Activated CD4-positive, alpha-beta memory T cell treated with anti-CD3 and anti-CD28 coated beads for 36 hours (primary cell): ENCODE measurements at regions not wholly inside any gene's neighbourhood (a gene's known extent, or its start where the extent isn't known, plus 50 kb on each side); places are given as distances from the start of the nearest gene placed in this dataset.
"Not testable (repeated sequence)": the region's sequence is repeated elsewhere in the genome, so short reads cannot be mapped to it uniquely, and the experiment has no call there.

Source experiments
- CTCF ChIA-PET: fragments of 350-600 bp; sonication (Branson Sonifier 250); formaldehyde crosslinking; loops from one replicate; lab custom pipeline; 2021; ENCODE audit warnings: antibody characterized with exemption, inconsistent platforms; lab: Charles Lee
- POLR2A ChIA-PET: fragments of 350-600 bp; sonication (Branson Sonifier 250); formaldehyde crosslinking; loops from one replicate; lab custom pipeline; 2021; ENCODE audit warnings: antibody characterized with exemption; lab: Charles Lee
- DNase-seq: peaks from one replicate; pipeline ENCODE4 v3.0.0-alpha.2; 2020
- H3K27ac Mint-ChIP-seq: one replicate; pipeline ENCODE4 v1.8.0; 2021; ENCODE audit warnings: mixed read lengths
- H3K27me3 Mint-ChIP-seq: one replicate; pipeline ENCODE4 v1.8.0; 2021; ENCODE audit warnings: mixed read lengths
- H3K36me3 Mint-ChIP-seq: one replicate; pipeline ENCODE4 v1.8.0; 2021; ENCODE audit warnings: mixed read lengths
- H3K4me1 Mint-ChIP-seq: one replicate; pipeline ENCODE4 v1.8.0; 2021; ENCODE audit warnings: low read depth, mixed read lengths
- H3K4me3 Mint-ChIP-seq: one replicate; pipeline ENCODE4 v1.8.0; 2021; ENCODE audit warnings: mild to moderate bottlenecking, mixed read lengths
- H3K9me3 Mint-ChIP-seq: one replicate; pipeline ENCODE4 v1.8.0; 2021; ENCODE audit warnings: mixed read lengths
- intact Hi-C: fragments of 100-400 bp; cut with micrococcal nuclease; formaldehyde crosslinking; loops from one replicate; pipeline ENCODE4 v1.15.1; 2023

GRCh38 chr5:112555691-112556090, 136.6 kb upstream of the EPB41L4A start:
- Mint-ChIP-seq H3K9me3 (no peaks in the 10 kb centered on the region), H3K27ac (no peak overlapping the region), H3K36me3 (no peaks in the 10 kb centered on the region), H3K27me3 (peaks cover 2% of the 10 kb centered on the region), H3K4me3 (no peak overlapping the region), H3K4me1 (no peaks in the 10 kb centered on the region)
- CTCF ChIA-PET, result interaction anchor here (1.6 to 8.3 kb wide), 3 partner anchors 10 to 202 kb away, joined by 4 to 152 read pairs (median 9); no protein-coding TSS in a partner anchor
- no peak for DNase-seq
- POLR2A ChIA-PET, result no interaction called here
- intact Hi-C loops, result loop anchor here (10.0 kb wide), 1 partner anchor 959 kb away; the partner anchor contains the start of gene YTHDC2

- CTCF ChIA-PET, result interaction anchor here (0.6 kb wide), 1 partner anchor 413 kb away, joined by 3 read pairs; no protein-coding TSS in a partner anchor
- not testable (repeated sequence) for H3K36me3 Mint-ChIP-seq
- H3K9me3 Mint-ChIP-seq, result peaks cover 19% of the 10 kb centered on the region
Observed at GRCh38 chr5:112559501-112559900, 140.4 kb upstream of the EPB41L4A start.

GRCh38 chr5:112560371-112560770, 141.3 kb upstream of the EPB41L4A start:
- DNase-seq, result no peak
- Mint-ChIP-seq H3K4me3 (no peak overlapping the region), H3K27me3 (peaks cover 2% of the 10 kb centered on the region), H3K4me1 (no peaks in the 10 kb centered on the region), H3K36me3 (peaks cover 8% of the 10 kb centered on the region), H3K27ac (no peak overlapping the region), H3K9me3 (peaks cover 23% of the 10 kb centered on the region)
- CTCF ChIA-PET, result interaction anchor here (1.2 kb wide), 1 partner anchor 10 kb away, joined by 4 read pairs; no protein-coding TSS in a partner anchor
- POLR2A ChIA-PET, result no interaction called here
- intact Hi-C loops, result no loop called here

More at GRCh38 chr5:112559501-112559900, 140.4 kb upstream of the EPB41L4A start:
- H3K27ac Mint-ChIP-seq, POLR2A ChIA-PET, H3K27me3 Mint-ChIP-seq, H3K4me1 Mint-ChIP-seq, DNase-seq, H3K4me3 Mint-ChIP-seq: not testable (repeated sequence)
- intact Hi-C loops, result loop anchor here (10.0 kb wide), 1 partner anchor 955 kb away; the partner anchor contains the start of gene YTHDC2

GRCh38 chr5:112563169-112563826, 144.2 kb upstream of the EPB41L4A start:
- H3K36me3 Mint-ChIP-seq, result peaks cover 8% of the 10 kb centered on the region
- H3K27ac Mint-ChIP-seq, result no peak overlapping the region
- H3K4me1 Mint-ChIP-seq, result no peaks in the 10 kb centered on the region
- intact Hi-C loops, result no loop called here
- POLR2A ChIA-PET, result no interaction called here
- peaks cover 9% of the 10 kb centered on the region for H3K27me3 Mint-ChIP-seq
- no peak overlapping the region for H3K4me3 Mint-ChIP-seq
- peaks cover 23% of the 10 kb centered on the region for H3K9me3 Mint-ChIP-seq
- CTCF ChIA-PET, result no interaction called here
- DNase-seq, result no peak

GRCh38 chr5:112566251-112566650, 147.2 kb upstream of the EPB41L4A start:
- peaks cover 9% of the 10 kb centered on the region for H3K27me3 Mint-ChIP-seq
- H3K36me3 Mint-ChIP-seq, result peaks cover 8% of the 10 kb centered on the region
- intact Hi-C loops, result no loop called here
- H3K27ac Mint-ChIP-seq, result no peak overlapping the region
- DNase-seq, result no peak
- H3K9me3 Mint-ChIP-seq, result peaks cover 23% of the 10 kb centered on the region
- H3K4me3 Mint-ChIP-seq, result no peak overlapping the region
- no peaks in the 10 kb centered on the region for H3K4me1 Mint-ChIP-seq
- POLR2A ChIA-PET, result no interaction called here
- CTCF ChIA-PET, result no interaction called here

- no peaks in the 10 kb centered on the region for H3K36me3 Mint-ChIP-seq
- no peaks in the 10 kb centered on the region for H3K4me1 Mint-ChIP-seq
- H3K27me3 Mint-ChIP-seq, result peaks cover 9% of the 10 kb centered on the region
- ChIA-PET CTCF (interaction anchor here (0.6 kb wide), 1 partner anchor 416 kb away, joined by 3 read pairs; no protein-coding TSS in a partner anchor), POLR2A (no interaction called here)
- DNase-seq, result no peak
- no peak overlapping the region for H3K4me3 Mint-ChIP-seq
- H3K27ac Mint-ChIP-seq, result no peak overlapping the region
- peaks cover 4% of the 10 kb centered on the region for H3K9me3 Mint-ChIP-seq
- intact Hi-C loops, result no loop called here
Observed at GRCh38 chr5:112569596-112569995, 150.5 kb upstream of the EPB41L4A start.

- no peak overlapping the region for H3K27ac Mint-ChIP-seq
- H3K9me3 Mint-ChIP-seq, result no peaks in the 10 kb centered on the region
- H3K4me1 Mint-ChIP-seq, result no peaks in the 10 kb centered on the region
- POLR2A ChIA-PET, result no interaction called here
- DNase-seq, result no peak
- no peak overlapping the region for H3K4me3 Mint-ChIP-seq
- CTCF ChIA-PET, result no interaction called here
- peaks cover 9% of the 10 kb centered on the region for H3K27me3 Mint-ChIP-seq
- no peaks in the 10 kb centered on the region for H3K36me3 Mint-ChIP-seq
- intact Hi-C loops, result no loop called here
Observed at GRCh38 chr5:112570708-112571444, 151.8 kb upstream of the EPB41L4A start.

GRCh38 chr5:112573441-112573840, 154.4 kb upstream of the EPB41L4A start:
- intact Hi-C loops, result no loop called here
- H3K4me1 Mint-ChIP-seq, result no peaks in the 10 kb centered on the region
- ChIA-PET POLR2A (no interaction called here), CTCF (interaction anchor here (0.7 kb wide), 1 partner anchor 25 kb away, joined by 3 read pairs; no protein-coding TSS in a partner anchor)
- no peak overlapping the region for H3K27ac Mint-ChIP-seq
- no peak for DNase-seq
- peaks cover 2% of the 10 kb centered on the region for H3K27me3 Mint-ChIP-seq
- no peaks in the 10 kb centered on the region for H3K9me3 Mint-ChIP-seq
- no peak overlapping the region for H3K4me3 Mint-ChIP-seq
- H3K36me3 Mint-ChIP-seq, result no peaks in the 10 kb centered on the region

GRCh38 chr5:112574536-112574935, 155.5 kb upstream of the EPB41L4A start:
- no peak overlapping the region for H3K4me3 Mint-ChIP-seq
- no peaks in the 10 kb centered on the region for H3K4me1 Mint-ChIP-seq
- POLR2A ChIA-PET, result no interaction called here
- H3K36me3 Mint-ChIP-seq, result no peaks in the 10 kb centered on the region
- H3K9me3 Mint-ChIP-seq, result no peaks in the 10 kb centered on the region
- CTCF ChIA-PET, result no interaction called here
- H3K27me3 Mint-ChIP-seq, result peaks cover 2% of the 10 kb centered on the region
- no peak overlapping the region for H3K27ac Mint-ChIP-seq
- DNase-seq, result no peak
- intact Hi-C loops, result no loop called here

- H3K4me1 Mint-ChIP-seq, result no peaks in the 10 kb centered on the region
- no peaks in the 10 kb centered on the region for H3K36me3 Mint-ChIP-seq
- DNase-seq, result no peak
- ChIA-PET CTCF (interaction anchor here (1.6 kb wide), 1 partner anchor 25 kb away, joined by 3 read pairs; no protein-coding TSS in a partner anchor), POLR2A (no interaction called here)
- no peak overlapping the region for H3K4me3 Mint-ChIP-seq
- H3K27me3 Mint-ChIP-seq, result no peaks in the 10 kb centered on the region
- intact Hi-C loops, result no loop called here
- no peaks in the 10 kb centered on the region for H3K9me3 Mint-ChIP-seq
- H3K27ac Mint-ChIP-seq, result no peak overlapping the region
Observed at GRCh38 chr5:112576298-112576925, 157.3 kb upstream of the EPB41L4A start.

- Mint-ChIP-seq H3K27ac (no peak overlapping the region), H3K27me3 (peaks cover 2% of the 10 kb centered on the region), H3K4me3 (no peak overlapping the region), H3K9me3 (no peaks in the 10 kb centered on the region), H3K36me3 (no peaks in the 10 kb centered on the region), H3K4me1 (no peaks in the 10 kb centered on the region)
- CTCF ChIA-PET, result no interaction called here
- no peak for DNase-seq
- intact Hi-C loops, result no loop called here
- POLR2A ChIA-PET, result no interaction called here
Observed at GRCh38 chr5:112579599-112580170, 158.0 kb upstream of the APC start.

GRCh38 chr5:112581811-112582320, 155.8 kb upstream of the APC start:
- no peak overlapping the region for H3K27ac Mint-ChIP-seq
- no peaks in the 10 kb centered on the region for H3K36me3 Mint-ChIP-seq
- H3K9me3 Mint-ChIP-seq, result no peaks in the 10 kb centered on the region
- ChIA-PET CTCF (no interaction called here), POLR2A (no interaction called here)
- H3K4me1 Mint-ChIP-seq, result no peaks in the 10 kb centered on the region
- H3K4me3 Mint-ChIP-seq, result no peak overlapping the region
- peaks cover 6% of the 10 kb centered on the region for H3K27me3 Mint-ChIP-seq
- intact Hi-C loops, result no loop called here
- no peak for DNase-seq
